Suprapubic skin (tissue), 4 donors: ENCODE measurements at regions not wholly inside any gene's neighbourhood (a gene's known extent, or its start where the extent isn't known, plus 50 kb on each side); places are given as distances from the start of the nearest gene placed in this dataset.
A peak's percentile ranks its signal among the peaks of the same experiment; 100 is the strongest.
"Not testable (repeated sequence)": the region's sequence is repeated elsewhere in the genome, so short reads cannot be mapped to it uniquely, and the experiment has no call there.

ENCODE experiments used
- DNase-seq, 2 donors: peaks; one replicate each; pipeline ENCODE4 v3.0.0-alpha.2; 2019; ENCODE audit warnings: low spot score in 2 of 2
- H3K27ac ChIP-seq: fragments of 200-600 bp; sonication (generic); one replicate; pipeline ENCODE4 v1.5.1; 2019
- H3K27me3 ChIP-seq: fragments of 200-600 bp; sonication (generic); one replicate; pipeline ENCODE4 v1.5.1; 2019
- H3K36me3 ChIP-seq: fragments of 200-600 bp; sonication (generic); one replicate; pipeline ENCODE4 v1.5.1; 2019
- H3K4me1 ChIP-seq: fragments of 200-600 bp; sonication (generic); one replicate; pipeline ENCODE4 v1.5.1; 2019
- H3K4me3 ChIP-seq: fragments of 200-600 bp; sonication (generic); one replicate; pipeline ENCODE4 v1.5.1; 2019; ENCODE audit warnings: mild to moderate bottlenecking
- H3K9me3 ChIP-seq: fragments of 200-600 bp; sonication (generic); one replicate; pipeline ENCODE4 v1.5.1; 2019
- CTCF ChIP-seq, 2 donors: fragments of 200-600 bp in 1 of 2; fragments of 450-650 bp in 1 of 2; sonication (generic) in 1 of 2; IDR thresholded peaks; one replicate each; pipeline ENCODE4 v1.5.1; 2016 to 2019; ENCODE audit warnings: antibody characterized with exemption in 2 of 2, mild to moderate bottlenecking in 1 of 2, moderate library complexity in 1 of 2
- EP300 ChIP-seq: sonication (generic); formaldehyde crosslinking; IDR thresholded peaks from one replicate; pipeline ENCODE4 v1.6.1; 2017; ENCODE audit warnings: antibody characterized with exemption
- POLR2A ChIP-seq, 2 donors: fragments of 450-650 bp; IDR thresholded peaks; one replicate each; pipeline ENCODE4 v1.6.1; 2017; ENCODE audit warnings: antibody characterized with exemption in 2 of 2, mild to moderate bottlenecking in 2 of 2, moderate library complexity in 2 of 2
- POLR2AphosphoS5 ChIP-seq, 3 donors: sonication (generic); formaldehyde crosslinking; IDR thresholded peaks; one replicate each; pipeline ENCODE4 v1.6.1; 2017; ENCODE audit warnings: antibody characterized with exemption in 3 of 3
- WGBS: methylation state at CpG from one replicate; pipeline ENCODE4 v1.1.5; 2018; 5-methylcytosine and 5-hydroxymethylcytosine counted together

GRCh38 chr13:50509167-50509566 is 334.3 kb downstream of the DLEU7 start:
- Histone ChIP-seq H3K27ac (no peak overlapping the region), H3K27me3 (no peaks in the 10 kb centered on the region), H3K9me3 (no peaks in the 10 kb centered on the region), H3K36me3 (no peaks in the 10 kb centered on the region), H3K4me3 (no peak overlapping the region), H3K4me1 (peaks cover 24% of the 10 kb centered on the region)
- DNase-seq, result no peak
- no peak for TF ChIP-seq CTCF (IDR thresholded peaks at IDR 0.05)

GRCh38 chr13:50509771-50510441 is 333.6 kb downstream of the DLEU7 start:
- H3K27me3 ChIP-seq, result no peaks in the 10 kb centered on the region
- no peak for DNase-seq
- peaks cover 24% of the 10 kb centered on the region for H3K4me1 ChIP-seq
- 85% methylated on average over 2 of the region's 2 CpGs for WGBS
- H3K36me3 ChIP-seq, result no peaks in the 10 kb centered on the region
- TF ChIP-seq EP300 (no peak), POLR2A (IDR thresholded peaks at IDR 0.05) (no peak), CTCF (IDR thresholded peaks at IDR 0.05) (no peak), POLR2AphosphoS5 (IDR thresholded peaks at IDR 0.05) (no peak)
- no peak overlapping the region for H3K4me3 ChIP-seq
- H3K9me3 ChIP-seq, result no peaks in the 10 kb centered on the region
- no peak overlapping the region for H3K27ac ChIP-seq

- not testable (repeated sequence) for DNase-seq, H3K9me3 ChIP-seq, H3K27ac ChIP-seq, H3K36me3 ChIP-seq, H3K4me3 ChIP-seq, H3K27me3 ChIP-seq
- 4% methylated on average over 1 of the region's 1 CpG for WGBS
- H3K4me1 ChIP-seq, result peaks cover 24% of the 10 kb centered on the region
Observed at GRCh38 chr13:50510885-50511545, 332.5 kb downstream of the DLEU7 start.

- Histone ChIP-seq H3K4me1 (peaks cover 24% of the 10 kb centered on the region), H3K9me3 (no peaks in the 10 kb centered on the region), H3K27ac (peak overlapping the region; percentile 69), H3K27me3 (no peaks in the 10 kb centered on the region), H3K36me3 (no peaks in the 10 kb centered on the region), H3K4me3 (peak overlapping the region; percentile 39)
- DNase-seq, result no peak
- TF ChIP-seq EP300, result no peak
- no peak for TF ChIP-seq POLR2AphosphoS5 (IDR thresholded peaks at IDR 0.05)
- no peak for TF ChIP-seq POLR2A (IDR thresholded peaks at IDR 0.05)
- TF ChIP-seq CTCF (IDR thresholded peaks at IDR 0.05), result no peak
- WGBS, result 74% methylated on average over 4 of the region's 4 CpGs
Observed at GRCh38 chr13:50511877-50512341, 331.6 kb downstream of the DLEU7 start.

GRCh38 chr13:50512474-50513299 is 330.8 kb downstream of the DLEU7 start:
- no peak for TF ChIP-seq EP300
- TF ChIP-seq POLR2AphosphoS5 (IDR thresholded peaks at IDR 0.05), result no peak
- TF ChIP-seq POLR2A (IDR thresholded peaks at IDR 0.05), result no peak
- TF ChIP-seq CTCF (IDR thresholded peaks at IDR 0.05), result no peak
- peak in 1 of 2 donors; percentile 83 for DNase-seq
- H3K27ac ChIP-seq, result peak overlapping the region; percentile 69
- H3K9me3 ChIP-seq, result no peaks in the 10 kb centered on the region
- no peaks in the 10 kb centered on the region for H3K27me3 ChIP-seq
- H3K36me3 ChIP-seq, result no peaks in the 10 kb centered on the region
- H3K4me1 ChIP-seq, result peaks cover 24% of the 10 kb centered on the region
- H3K4me3 ChIP-seq, result peak overlapping the region; percentile 39
- 21% methylated on average over 12 of the region's 12 CpGs for WGBS
